ENCODE measurements at regions not wholly inside any gene's neighbourhood (a gene's known extent, or its start where the extent isn't known, plus 50 kb on each side); places are given as distances from the start of the nearest gene placed in this dataset.

DNA sequence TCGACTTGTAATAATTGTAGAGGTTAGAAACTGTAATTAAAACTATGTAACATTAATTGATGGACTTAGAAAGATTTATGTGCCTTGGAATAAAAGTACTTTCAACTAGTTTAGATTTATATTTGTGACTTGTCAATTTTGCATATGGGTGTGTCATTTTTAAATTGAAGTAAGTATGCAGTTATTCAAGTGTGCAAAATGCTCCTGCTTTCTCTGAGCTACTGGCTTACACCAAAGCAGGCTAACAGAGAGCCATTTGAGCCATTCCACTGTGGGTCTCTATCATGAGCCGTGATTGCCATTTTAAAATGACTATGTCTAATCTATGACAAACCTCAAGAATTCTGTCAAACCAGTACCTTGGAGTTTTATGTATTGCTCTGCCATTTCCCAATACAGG, 345.0 kb upstream of the MDFIC2 start:
- in situ Hi-C loops (cut with MboI; ENCODE audit: low sequenced_read_pairs in 4 of 4), result no loop called here
- H3K36me3 ChIP-seq, result no peaks in the 10 kb centered on the region
- no peaks in the 10 kb centered on the region for H3K27me3 ChIP-seq
- H3K9me3 ChIP-seq, result no peaks in the 10 kb centered on the region
- TF ChIP-seq POLR2A (IDR thresholded peaks at IDR 0.05), result no peak
- TF ChIP-seq, protein P1, sequence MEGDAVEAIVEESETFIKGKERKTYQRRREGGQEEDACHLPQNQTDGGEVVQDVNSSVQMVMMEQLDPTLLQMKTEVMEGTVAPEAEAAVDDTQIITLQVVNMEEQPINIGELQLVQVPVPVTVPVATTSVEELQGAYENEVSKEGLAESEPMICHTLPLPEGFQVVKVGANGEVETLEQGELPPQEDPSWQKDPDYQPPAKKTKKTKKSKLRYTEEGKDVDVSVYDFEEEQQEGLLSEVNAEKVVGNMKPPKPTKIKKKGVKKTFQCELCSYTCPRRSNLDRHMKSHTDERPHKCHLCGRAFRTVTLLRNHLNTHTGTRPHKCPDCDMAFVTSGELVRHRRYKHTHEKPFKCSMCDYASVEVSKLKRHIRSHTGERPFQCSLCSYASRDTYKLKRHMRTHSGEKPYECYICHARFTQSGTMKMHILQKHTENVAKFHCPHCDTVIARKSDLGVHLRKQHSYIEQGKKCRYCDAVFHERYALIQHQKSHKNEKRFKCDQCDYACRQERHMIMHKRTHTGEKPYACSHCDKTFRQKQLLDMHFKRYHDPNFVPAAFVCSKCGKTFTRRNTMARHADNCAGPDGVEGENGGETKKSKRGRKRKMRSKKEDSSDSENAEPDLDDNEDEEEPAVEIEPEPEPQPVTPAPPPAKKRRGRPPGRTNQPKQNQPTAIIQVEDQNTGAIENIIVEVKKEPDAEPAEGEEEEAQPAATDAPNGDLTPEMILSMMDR (IDR thresholded peaks at IDR 0.05 in 4 of 5, conservative IDR thresholded peaks at IDR 0.05 in 1 of 5), result no peak
- intact Hi-C loops (cut with DNase I; ENCODE audit: low total_unique reads), result no loop called here
- no peak overlapping the region for H3K27ac ChIP-seq
- no peak for DNase-seq
- no peak for ATAC-seq
- H3K4me3 ChIP-seq, result no peak overlapping the region
- no peaks in the 10 kb centered on the region for H3K4me1 ChIP-seq

DNA sequence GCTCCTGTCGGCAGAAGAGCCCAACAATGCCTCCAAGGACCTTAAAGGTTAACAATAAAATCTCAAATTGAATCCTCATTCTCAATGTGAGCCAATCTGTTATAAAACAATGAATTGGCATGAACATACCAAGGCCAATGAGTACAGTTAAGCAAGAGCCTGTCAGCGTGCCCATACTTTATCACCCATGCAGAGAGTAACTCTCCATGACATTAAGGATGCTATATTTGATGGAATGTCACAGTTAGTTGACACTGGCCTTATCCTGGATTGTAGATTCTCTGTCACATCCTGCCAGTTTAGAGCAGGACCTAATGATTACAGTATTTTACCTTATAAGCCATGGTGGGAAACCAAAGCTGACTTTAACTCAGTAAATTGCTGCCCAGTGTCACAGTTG, 335.4 kb upstream of the MDFIC2 start:
- no peak for TF ChIP-seq POLR2A (IDR thresholded peaks at IDR 0.05)
- TF ChIP-seq, protein P1 (IDR thresholded peaks at IDR 0.05 in 4 of 5, conservative IDR thresholded peaks at IDR 0.05 in 1 of 5), result no peak

DNA sequence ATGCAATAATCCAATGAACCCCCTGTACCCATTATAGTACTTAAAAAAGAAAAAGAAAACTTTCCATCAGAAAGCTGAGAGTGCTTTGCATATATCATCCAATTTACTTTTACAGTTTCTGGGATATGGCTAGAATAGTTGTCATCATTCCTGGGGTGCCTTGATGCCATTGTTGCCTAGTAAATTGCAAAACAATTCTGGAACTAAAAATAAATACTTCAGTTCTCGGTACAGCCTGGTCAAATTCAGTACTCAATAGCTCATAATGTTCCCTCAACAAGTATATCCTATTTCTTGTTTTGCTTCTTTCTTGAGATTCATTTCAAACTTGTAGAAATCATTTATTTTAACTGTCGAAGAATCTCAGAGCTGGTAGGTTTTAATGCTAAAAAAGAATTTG, 334.7 kb upstream of the MDFIC2 start:
- ATAC-seq (no peak), DNase-seq (no peak)
- H3K4me1 ChIP-seq, result no peaks in the 10 kb centered on the region
- H3K9me3 ChIP-seq, result no peaks in the 10 kb centered on the region
- in situ Hi-C loops (cut with MboI; ENCODE audit: low sequenced_read_pairs in 4 of 4), result no loop called here
- TF ChIP-seq, protein P1 (IDR thresholded peaks at IDR 0.05 in 4 of 5, conservative IDR thresholded peaks at IDR 0.05 in 1 of 5), result no peak
- no peak for TF ChIP-seq POLR2A (IDR thresholded peaks at IDR 0.05)
- intact Hi-C loops (cut with DNase I; ENCODE audit: low total_unique reads), result no loop called here
- H3K36me3 ChIP-seq, result no peaks in the 10 kb centered on the region
- no peak overlapping the region for H3K27ac ChIP-seq
- H3K27me3 ChIP-seq, result no peaks in the 10 kb centered on the region
- no peak overlapping the region for H3K4me3 ChIP-seq

More for the DNA sequence above, 335.4 kb upstream of the MDFIC2 start:
- Histone ChIP-seq H3K27ac (no peak overlapping the region), H3K4me3 (no peak overlapping the region), H3K36me3 (no peaks in the 10 kb centered on the region), H3K27me3 (no peaks in the 10 kb centered on the region), H3K9me3 (no peaks in the 10 kb centered on the region), H3K4me1 (no peaks in the 10 kb centered on the region)
- intact Hi-C loops (cut with DNase I; ENCODE audit: low total_unique reads) (no loop called here), in situ Hi-C loops (cut with MboI; ENCODE audit: low sequenced_read_pairs in 4 of 4) (no loop called here)
- ATAC-seq (no peak), DNase-seq (no peak)

DNA sequence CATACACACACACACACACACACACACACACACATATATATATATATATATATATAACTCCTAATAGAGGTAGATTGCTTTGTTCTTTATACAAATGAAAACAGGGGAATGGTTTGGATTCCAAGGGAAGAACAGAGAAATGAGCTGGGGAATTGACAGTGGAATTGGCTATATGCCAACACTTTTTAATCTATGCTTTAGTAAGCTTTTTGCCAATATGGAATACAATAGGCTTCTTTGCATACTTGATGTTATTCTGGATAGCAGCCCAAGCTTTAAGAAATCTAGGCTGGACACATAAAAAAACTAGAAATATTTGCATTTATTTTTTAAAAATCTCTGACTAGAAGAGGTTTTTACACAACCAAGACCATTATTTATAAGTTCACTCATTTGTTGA, 334.2 kb upstream of the MDFIC2 start:
- no peak overlapping the region for H3K4me3 ChIP-seq
- H3K27ac ChIP-seq, result no peak overlapping the region
- no peaks in the 10 kb centered on the region for H3K36me3 ChIP-seq
- ATAC-seq (no peak), DNase-seq (no peak)
- no peaks in the 10 kb centered on the region for H3K9me3 ChIP-seq
- H3K4me1 ChIP-seq, result no peaks in the 10 kb centered on the region
- intact Hi-C loops (cut with DNase I; ENCODE audit: low total_unique reads) (no loop called here), in situ Hi-C loops (cut with MboI; ENCODE audit: low sequenced_read_pairs in 4 of 4) (no loop called here)
- TF ChIP-seq POLR2A (IDR thresholded peaks at IDR 0.05), result no peak
- H3K27me3 ChIP-seq, result no peaks in the 10 kb centered on the region

DNA sequence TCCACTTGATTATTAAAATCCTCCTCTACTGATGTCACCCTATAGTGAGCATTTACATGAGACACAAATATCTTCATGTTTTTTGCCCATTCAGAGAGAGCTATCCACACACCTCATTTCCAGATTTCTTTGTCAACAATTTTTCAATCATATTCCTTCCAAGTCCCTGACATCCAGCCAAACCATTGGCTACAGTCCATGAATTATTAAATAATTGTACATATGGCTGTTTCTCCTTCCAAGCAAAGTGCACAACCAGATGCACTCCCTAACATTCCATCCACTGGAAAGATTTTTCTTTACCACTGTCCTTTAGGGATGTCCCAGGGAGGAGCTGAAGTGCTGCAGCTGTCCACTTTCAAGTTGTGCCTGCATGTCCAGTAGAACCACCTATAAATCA, 328.0 kb upstream of the MDFIC2 start:
- TF ChIP-seq, protein P1 (IDR thresholded peaks at IDR 0.05 in 4 of 5, conservative IDR thresholded peaks at IDR 0.05 in 1 of 5), result no peak
- no peak for TF ChIP-seq POLR2A (IDR thresholded peaks at IDR 0.05)
- in situ Hi-C loops (cut with MboI; ENCODE audit: low sequenced_read_pairs in 4 of 4), result no loop called here
- no peak for DNase-seq
- H3K36me3 ChIP-seq, result no peaks in the 10 kb centered on the region
- intact Hi-C loops (cut with DNase I; ENCODE audit: low total_unique reads), result no loop called here
- no peak overlapping the region for H3K4me3 ChIP-seq
- H3K9me3 ChIP-seq, result no peaks in the 10 kb centered on the region
- H3K27me3 ChIP-seq, result no peaks in the 10 kb centered on the region
- H3K27ac ChIP-seq, result no peak overlapping the region
- no peak for ATAC-seq
- no peaks in the 10 kb centered on the region for H3K4me1 ChIP-seq

All from gastrocnemius medialis (tissue), 4 donors.